RWPE2 (cell line): ENCODE measurements at regions not wholly inside any gene's neighbourhood (a gene's known extent, or its start where the extent isn't known, plus 50 kb on each side); places are given as distances from the start of the nearest gene placed in this dataset.

Experiments
- ATAC-seq: fragments of 200-7000 bp; cut with Tn5 transposase; 3 replicates; pipeline ENCODE4 v1.9.1; 2021; ENCODE audit warnings: low read depth
- DNase-seq: peaks from one replicate; pipeline ENCODE4 v3.0.0-alpha.2; 2020; ENCODE audit warnings: low spot score
- H3K27ac ChIP-seq: fragments of 450-650 bp; 2 replicates; pipeline ENCODE4 v1.5.1; 2017; ENCODE audit warnings: mild to moderate bottlenecking; ENCODE audit not compliant: poor library complexity, severe bottlenecking
- H3K27me3 ChIP-seq: fragments of 250-450 bp; sonication (Bioruptor Pico); 2 replicates; pipeline ENCODE4 v1.5.1; 2021; ENCODE audit warnings: mild to moderate bottlenecking, moderate library complexity; ENCODE audit not compliant: insufficient read depth, poor library complexity, severe bottlenecking
- H3K36me3 ChIP-seq: fragments of 250-450 bp; sonication (Bioruptor Pico); 2 replicates; pipeline ENCODE4 v1.5.1; 2020; ENCODE audit warnings: low read depth, mild to moderate bottlenecking, moderate library complexity
- H3K4me1 ChIP-seq: fragments of 250-450 bp; sonication (Bioruptor Pico); 2 replicates; pipeline ENCODE4 v1.5.1; 2021; ENCODE audit warnings: mild to moderate bottlenecking, moderate library complexity; ENCODE audit not compliant: insufficient read depth, poor library complexity, severe bottlenecking
- H3K4me3 ChIP-seq: fragments of 250-450 bp; sonication (Bioruptor Pico); 2 replicates; pipeline ENCODE4 v1.5.1; 2021; ENCODE audit warnings: mild to moderate bottlenecking, moderate library complexity; ENCODE audit not compliant: severe bottlenecking
- H3K9me3 ChIP-seq: fragments of 250-450 bp; sonication (Bioruptor Pico); 2 replicates; pipeline ENCODE4 v1.5.1; 2021; ENCODE audit warnings: mild to moderate bottlenecking, moderate library complexity; ENCODE audit not compliant: severe bottlenecking
- CTCF ChIP-seq: fragments of 450-650 bp; IDR thresholded peaks from one replicate; pipeline ENCODE4 v1.5.1; 2017; ENCODE audit warnings: mild to moderate bottlenecking, moderate library complexity; ENCODE audit not compliant: poor library complexity, severe bottlenecking

- H3K27ac ChIP-seq = no peak overlapping the region
- no peak for ATAC-seq
Observed at GRCh38 chr10:14431868-14432267, 101.1 kb upstream of the FRMD4A start.

GRCh38 chr10:14429043-14429700, 98.4 kb upstream of the FRMD4A start:
- Histone ChIP-seq H3K27ac (no peak overlapping the region), H3K36me3 (no peaks in the 10 kb centered on the region), H3K9me3 (no peaks in the 10 kb centered on the region), H3K4me3 (no peak overlapping the region), H3K4me1 (no peaks in the 10 kb centered on the region), H3K27me3 (no peaks in the 10 kb centered on the region)
- DNase-seq (no peak), ATAC-seq (no peak)
- TF ChIP-seq CTCF = no peak

More at GRCh38 chr10:14431868-14432267, 101.1 kb upstream of the FRMD4A start:
- no peaks in the 10 kb centered on the region for H3K36me3 ChIP-seq
- H3K4me3 ChIP-seq = no peak overlapping the region
- TF ChIP-seq CTCF = no peak
- no peak for DNase-seq
- H3K27me3 ChIP-seq = no peaks in the 10 kb centered on the region
- H3K9me3 ChIP-seq = no peaks in the 10 kb centered on the region
- H3K4me1 ChIP-seq = no peaks in the 10 kb centered on the region

- Histone ChIP-seq H3K27ac (no peak overlapping the region), H3K27me3 (no peaks in the 10 kb centered on the region), H3K4me3 (no peak overlapping the region), H3K4me1 (no peaks in the 10 kb centered on the region), H3K9me3 (no peaks in the 10 kb centered on the region), H3K36me3 (no peaks in the 10 kb centered on the region)
- no peak for TF ChIP-seq CTCF
- DNase-seq = no peak
- no peak for ATAC-seq
Observed at GRCh38 chr10:14425034-14425433, 94.3 kb upstream of the FRMD4A start.

- H3K27me3 ChIP-seq = no peaks in the 10 kb centered on the region
- DNase-seq (no peak), ATAC-seq (no peak)
- no peak for TF ChIP-seq CTCF
- no peaks in the 10 kb centered on the region for H3K9me3 ChIP-seq
- H3K36me3 ChIP-seq = no peaks in the 10 kb centered on the region
- H3K27ac ChIP-seq = no peak overlapping the region
- no peak overlapping the region for H3K4me3 ChIP-seq
- no peaks in the 10 kb centered on the region for H3K4me1 ChIP-seq
Observed at GRCh38 chr10:14423111-14423744, 92.5 kb upstream of the FRMD4A start.

GRCh38 chr10:14422431-14422830, 91.7 kb upstream of the FRMD4A start:
- Histone ChIP-seq H3K36me3 (no peaks in the 10 kb centered on the region), H3K27me3 (no peaks in the 10 kb centered on the region), H3K4me3 (no peak overlapping the region), H3K4me1 (no peaks in the 10 kb centered on the region), H3K9me3 (no peaks in the 10 kb centered on the region), H3K27ac (no peak overlapping the region)
- no peak for ATAC-seq
- no peak for DNase-seq
- TF ChIP-seq CTCF = no peak
